Aorta (tissue), 5 donors: ENCODE measurements at regions not wholly inside any gene's neighbourhood (a gene's known extent, or its start where the extent isn't known, plus 50 kb on each side); places are given as distances from the start of the nearest gene placed in this dataset.
A peak's percentile ranks its signal among the peaks of the same experiment; 100 is the strongest.

ENCODE experiments used
- ATAC-seq: fragments of 200-7000 bp; cut with Tn5 transposase; one replicate; pipeline ENCODE4 v1.9.1; 2022; ENCODE audit warnings: moderate library complexity; ENCODE audit not compliant: low FRiP score
- DNase-seq, 2 donors: peaks; one replicate each; pipeline ENCODE4 v3.0.0-alpha.2; 2020
- H3K27ac ChIP-seq, 2 donors: one replicate each; pipeline ENCODE4 v1.5.1; 2013; ENCODE audit warnings: low read length in 2 of 2, mild to moderate bottlenecking in 2 of 2, moderate library complexity in 2 of 2, control low read depth in 1 of 2, inconsistent platforms in 1 of 2, low read depth in 1 of 2
- H3K27me3 ChIP-seq, 2 donors: one replicate each; pipeline ENCODE4 v1.6.1; 2013; ENCODE audit warnings: control low read depth in 1 of 2, low read length in 1 of 2, mild to moderate bottlenecking in 1 of 2, moderate library complexity in 1 of 2; ENCODE audit not compliant: insufficient read depth in 2 of 2, control insufficient read depth in 1 of 2
- H3K36me3 ChIP-seq, 2 donors: one replicate each; pipeline ENCODE4 v1.6.1; 2013; ENCODE audit warnings: control low read depth in 1 of 2, low read length in 1 of 2, mild to moderate bottlenecking in 1 of 2; ENCODE audit not compliant: insufficient read depth in 2 of 2, control insufficient read depth in 1 of 2
- H3K4me1 ChIP-seq, 2 donors: one replicate each; pipeline ENCODE4 v1.6.1; 2013; ENCODE audit warnings: low read length in 2 of 2, control low read depth in 1 of 2, mild to moderate bottlenecking in 1 of 2, moderate library complexity in 1 of 2; ENCODE audit not compliant: insufficient read depth in 2 of 2, control insufficient read depth in 1 of 2
- H3K4me3 ChIP-seq, 2 donors: one replicate each; pipeline ENCODE4 v1.5.1; 2013; ENCODE audit warnings: low read length in 2 of 2, control low read depth in 1 of 2, mild to moderate bottlenecking in 1 of 2
- H3K9me3 ChIP-seq: one replicate; pipeline ENCODE4 v1.6.1; 2013; ENCODE audit warnings: mild to moderate bottlenecking, low read length; ENCODE audit not compliant: control insufficient read depth
- WGBS, 2 donors: extraction: QIAGEN DNeasy Blood & Tissue Kit; methylation state at CpG; one replicate each; pipeline ENCODE4 v1.1.7; 2013; 5-methylcytosine and 5-hydroxymethylcytosine counted together
- intact Hi-C, 2 donors: fragments of 100-400 bp; cut with DNase I; formaldehyde crosslinking; loops; one replicate each; pipeline versions ENCODE4 v1.14.2 to v1.15.0; 2022
- donor health status: healthy with polysubstance abuse.
- donor health status: Bipolar disorder and iron deficiency.
- donor health status: DM: no; HTN: no; CAD: no.
- donor health status: DM: no; HTN: no; CAD: no.
- donor health status: DM: yes; HTN: yes; CAD: no.

GRCh38 chr5:27594141-27594540 lies 555.8 kb upstream of the CDH9 start:
- H3K27me3 ChIP-seq: no peaks in the 10 kb centered on the region
- intact Hi-C loops: no loop called here
- WGBS, 2 donors: 62 to 75% methylated on average over 2 of the region's 2 CpGs

DNA sequence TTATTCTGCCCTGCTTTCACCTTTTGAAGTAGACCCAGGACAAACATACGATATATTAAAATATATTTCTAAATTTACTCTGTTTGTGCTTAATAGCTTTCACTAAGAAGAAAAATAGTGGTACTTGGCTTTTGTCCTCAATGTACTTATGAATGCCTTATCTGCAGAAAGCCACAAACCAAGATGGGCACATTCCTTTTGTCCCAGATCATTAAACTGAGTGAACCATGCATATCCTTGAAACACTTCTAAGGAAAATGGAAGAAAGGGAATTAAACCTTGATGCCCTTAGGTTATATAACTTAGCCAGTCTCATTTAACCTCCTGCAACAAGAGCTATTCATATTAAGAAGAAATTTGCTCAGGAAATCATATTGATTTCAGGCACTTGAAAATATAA lies 553.8 kb upstream of the CDH9 start:
- H3K4me1 ChIP-seq: no peaks in the 10 kb centered on the region
- H3K9me3 ChIP-seq: no peaks in the 10 kb centered on the region
- no peaks in the 10 kb centered on the region for H3K27me3 ChIP-seq
- DNase-seq: no peak
- WGBS, 2 donors: 5 to 12% methylated on average over 1 of the region's 1 CpG
- no peak overlapping the region for H3K27ac ChIP-seq
- no peaks in the 10 kb centered on the region for H3K36me3 ChIP-seq
- H3K4me3 ChIP-seq: no peak overlapping the region
- ATAC-seq: no peak
- intact Hi-C loops: no loop called here

More at GRCh38 chr5:27594141-27594540, 555.8 kb upstream of the CDH9 start:
- no peak for ATAC-seq
- Histone ChIP-seq H3K9me3 (no peaks in the 10 kb centered on the region), H3K4me1 (no peaks in the 10 kb centered on the region), H3K4me3 (no peak overlapping the region), H3K36me3 (no peaks in the 10 kb centered on the region), H3K27ac (no peak overlapping the region)
- DNase-seq: no peak

DNA sequence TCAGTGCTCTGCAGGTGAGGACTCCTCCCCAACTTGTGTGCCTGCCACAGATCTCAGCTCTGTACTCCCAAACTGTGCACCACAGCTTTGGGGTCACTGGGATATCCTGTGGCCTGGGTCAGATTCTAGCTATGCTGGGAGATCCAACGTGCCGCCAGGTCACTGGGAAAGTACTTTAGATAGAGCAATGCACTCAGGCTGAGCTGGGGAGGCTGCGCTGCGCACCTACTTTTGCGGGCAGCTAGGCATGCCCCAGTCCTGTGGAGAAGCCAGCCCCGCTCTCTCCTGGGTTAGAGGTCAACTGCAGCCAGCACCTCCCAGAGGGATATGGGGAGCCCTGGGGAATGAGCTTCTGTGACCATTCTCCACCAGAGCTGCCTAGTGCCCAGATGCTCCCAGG lies 552.1 kb upstream of the CDH9 start:
- no peak overlapping the region for H3K4me3 ChIP-seq
- H3K36me3 ChIP-seq: no peaks in the 10 kb centered on the region
- 94 to 97% methylated on average over 6 of the region's 6 CpGs for WGBS, 2 donors
- no peak overlapping the region for H3K27ac ChIP-seq
- ATAC-seq (peak; percentile 29), DNase-seq (peak in 1 of 2 donors; percentile 31)
- no peaks in the 10 kb centered on the region for H3K4me1 ChIP-seq
- intact Hi-C loops: no loop called here
- H3K9me3 ChIP-seq: no peaks in the 10 kb centered on the region
- H3K27me3 ChIP-seq: no peaks in the 10 kb centered on the region

DNA sequence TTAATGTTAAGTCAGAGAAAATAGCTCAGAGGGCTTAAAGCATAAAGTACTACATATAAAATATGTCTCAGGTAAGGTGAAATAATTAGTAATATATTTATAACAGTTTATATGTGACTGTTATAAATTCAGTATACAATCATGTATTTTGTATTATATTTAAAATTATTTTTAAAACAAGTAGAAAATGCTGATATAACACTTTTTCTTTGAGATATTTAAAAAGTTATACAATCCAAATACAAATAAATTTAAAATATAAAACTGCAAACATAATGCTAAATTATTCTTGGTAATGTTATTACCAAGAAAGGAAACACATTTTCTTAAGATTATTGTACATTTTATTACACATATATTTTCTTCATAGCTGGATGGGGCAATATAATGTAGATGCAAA lies 539.9 kb upstream of the CDH9 start:
- Histone ChIP-seq H3K27ac (no peak overlapping the region), H3K9me3 (no peaks in the 10 kb centered on the region), H3K4me1 (no peaks in the 10 kb centered on the region), H3K36me3 (no peaks in the 10 kb centered on the region), H3K4me3 (no peak overlapping the region), H3K27me3 (no peaks in the 10 kb centered on the region)
- intact Hi-C loops: no loop called here
- DNase-seq: no peak
- ATAC-seq: no peak

DNA sequence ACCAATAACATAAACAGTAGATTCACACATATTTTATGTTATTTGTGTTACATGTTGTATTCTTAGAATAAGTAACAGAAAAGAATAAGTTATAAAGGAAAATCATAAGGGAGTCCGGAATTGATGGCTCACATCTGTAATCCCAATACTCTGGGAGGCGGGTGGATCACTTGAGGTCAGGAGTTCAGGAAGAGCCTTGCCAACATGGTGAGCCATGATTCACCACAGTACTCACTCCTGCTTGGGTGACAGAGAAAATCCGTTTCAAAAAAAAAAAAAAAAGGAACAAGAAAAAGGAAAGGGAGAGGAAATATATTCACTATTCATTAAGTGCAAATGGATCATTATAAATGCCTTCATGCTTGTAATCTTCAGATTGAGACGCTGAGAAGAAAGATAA lies 533.3 kb upstream of the CDH9 start:
- H3K36me3 ChIP-seq: no peaks in the 10 kb centered on the region
- no peak overlapping the region for H3K27ac ChIP-seq
- no peak for ATAC-seq
- WGBS, 2 donors: 78 to 80% methylated on average over 4 of the region's 4 CpGs
- intact Hi-C loops: no loop called here
- DNase-seq: no peak
- H3K9me3 ChIP-seq: no peaks in the 10 kb centered on the region
- no peak overlapping the region for H3K4me3 ChIP-seq
- H3K4me1 ChIP-seq: no peaks in the 10 kb centered on the region
- H3K27me3 ChIP-seq: no peaks in the 10 kb centered on the region

DNA sequence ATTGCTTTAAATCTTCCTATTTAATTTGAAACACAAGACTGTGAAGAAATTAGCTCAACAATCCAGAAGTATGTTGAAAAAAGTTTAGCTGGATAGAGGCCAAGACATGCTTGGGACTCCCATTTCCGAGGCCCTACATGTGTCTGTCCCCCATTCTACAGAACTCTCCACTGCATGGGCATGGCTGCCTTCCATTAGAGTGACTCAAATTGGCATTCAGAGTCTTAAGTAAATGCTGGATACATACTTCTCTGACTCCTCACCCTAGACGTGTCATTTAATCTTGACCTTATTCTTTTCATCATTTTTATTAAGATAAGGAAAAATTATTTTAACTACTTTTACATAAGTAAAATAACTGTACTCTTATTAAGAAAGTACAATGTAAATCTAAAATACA lies 530.4 kb upstream of the CDH9 start:
- Histone ChIP-seq H3K27me3 (no peaks in the 10 kb centered on the region), H3K4me1 (no peaks in the 10 kb centered on the region), H3K9me3 (no peaks in the 10 kb centered on the region), H3K27ac (no peak overlapping the region), H3K4me3 (no peak overlapping the region), H3K36me3 (no peaks in the 10 kb centered on the region)
- no peak for ATAC-seq
- intact Hi-C loops: no loop called here
- DNase-seq: no peak
- 36 to 41% methylated on average over 2 of the region's 2 CpGs for WGBS, 2 donors

- DNase-seq (peak in 1 of 2 donors; percentile 42), ATAC-seq (no peak)
- no peak overlapping the region for H3K4me3 ChIP-seq
- H3K27me3 ChIP-seq: no peaks in the 10 kb centered on the region
- no peaks in the 10 kb centered on the region for H3K36me3 ChIP-seq
- peaks cover 1% of the 10 kb centered on the region for H3K9me3 ChIP-seq
- intact Hi-C loops: no loop called here
- WGBS, 2 donors: 89% methylated on average over 16 of the region's 16 CpGs
- no peaks in the 10 kb centered on the region for H3K4me1 ChIP-seq
- no peak overlapping the region for H3K27ac ChIP-seq
Observed at GRCh38 chr5:27561408-27561807, 523.0 kb upstream of the CDH9 start.

DNA sequence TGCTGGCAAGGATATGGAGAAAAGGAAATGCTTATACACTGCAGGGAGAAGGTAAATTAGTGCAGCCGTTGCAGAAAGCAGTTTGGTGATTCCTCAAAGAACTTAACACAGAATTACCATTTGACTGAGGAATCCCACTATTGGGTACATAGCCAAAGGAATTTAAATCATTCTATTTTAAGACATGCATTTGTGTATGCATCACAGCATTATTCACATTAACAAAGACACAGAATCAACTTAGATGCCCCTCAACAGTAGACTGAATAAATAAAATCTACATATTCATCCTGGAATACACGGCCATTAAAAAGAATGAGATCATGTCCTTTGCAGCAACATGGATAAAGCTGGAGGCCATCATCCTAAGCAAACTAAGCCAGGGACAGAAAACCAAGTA lies 510.1 kb upstream of the CDH9 start:
- DNase-seq (no peak), ATAC-seq (no peak)
- Histone ChIP-seq H3K9me3 (no peaks in the 10 kb centered on the region), H3K36me3 (no peaks in the 10 kb centered on the region), H3K27ac (no peak overlapping the region), H3K4me1 (no peaks in the 10 kb centered on the region), H3K4me3 (no peak overlapping the region), H3K27me3 (no peaks in the 10 kb centered on the region)
- 36 to 49% methylated on average over 2 of the region's 2 CpGs for WGBS, 2 donors
- intact Hi-C loops: no loop called here

DNA sequence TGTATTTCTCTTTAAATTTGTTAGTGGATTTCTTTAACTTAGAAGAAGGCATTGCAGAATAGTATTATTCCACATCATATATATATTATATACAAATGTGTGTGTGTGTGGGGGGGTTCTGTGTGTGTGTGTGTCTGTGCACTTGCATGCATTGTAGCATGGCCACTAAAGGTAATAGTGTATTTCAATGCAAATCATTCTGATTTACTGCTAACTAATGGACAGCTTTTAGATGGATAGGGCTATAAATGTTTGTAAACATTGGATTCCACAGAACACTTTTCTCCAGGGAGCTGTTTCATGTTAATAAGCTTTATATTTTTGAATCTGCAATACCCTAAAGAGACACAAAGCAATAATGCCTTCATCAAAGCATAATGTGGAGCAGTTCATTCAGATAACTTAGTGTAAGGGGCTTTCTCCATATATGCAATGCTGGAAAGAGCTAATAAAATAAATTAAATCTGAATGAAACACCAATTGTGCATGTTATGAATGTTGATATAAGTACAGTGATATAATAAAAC lies 496.7 kb upstream of the CDH9 start:
- Histone ChIP-seq H3K27ac (no peak overlapping the region), H3K36me3 (no peaks in the 10 kb centered on the region), H3K4me1 (no peaks in the 10 kb centered on the region), H3K9me3 (no peaks in the 10 kb centered on the region), H3K4me3 (no peak overlapping the region), H3K27me3 (no peaks in the 10 kb centered on the region)
- intact Hi-C loops: no loop called here
- ATAC-seq: no peak
- no peak for DNase-seq
